Hippocampal formation (tissue), 2 donors: ENCODE measurements at regions not wholly inside any gene's neighbourhood (a gene's known extent, or its start where the extent isn't known, plus 50 kb on each side); places are given as distances from the start of the nearest gene placed in this dataset.
"Not testable (repeated sequence)": the region's sequence is repeated elsewhere in the genome, so short reads cannot be mapped to it uniquely, and the experiment has no call there.

Source experiments
- DNase-seq, 2 donors: peaks; one replicate each; lab custom pipeline; 2025; lab: John Stamatoyannopoulos, UW

GRCh38 chr1:102529446-102529845 lies 532.7 kb upstream of the OLFM3 start:
- DNase-seq, result no peak

DNA sequence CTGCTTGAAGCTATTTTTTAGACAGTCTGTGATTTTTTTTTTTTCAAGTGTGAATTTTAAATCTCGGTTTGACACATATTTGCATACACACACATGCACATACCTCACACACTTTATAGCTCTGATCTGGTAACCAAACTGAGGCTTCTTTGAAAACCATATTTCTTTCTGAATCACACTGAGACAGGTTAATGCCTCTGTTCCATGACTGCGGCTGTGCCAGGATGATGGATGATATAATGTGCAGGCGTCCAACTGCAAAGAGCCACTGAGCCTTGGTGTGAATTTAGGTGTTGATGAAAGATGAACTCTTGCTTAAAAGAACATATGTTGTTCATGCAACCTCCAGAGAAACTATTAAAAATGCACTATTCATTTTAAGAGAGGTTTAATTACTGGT lies 504.0 kb upstream of the OLFM3 start:
- DNase-seq, result no peak

DNA sequence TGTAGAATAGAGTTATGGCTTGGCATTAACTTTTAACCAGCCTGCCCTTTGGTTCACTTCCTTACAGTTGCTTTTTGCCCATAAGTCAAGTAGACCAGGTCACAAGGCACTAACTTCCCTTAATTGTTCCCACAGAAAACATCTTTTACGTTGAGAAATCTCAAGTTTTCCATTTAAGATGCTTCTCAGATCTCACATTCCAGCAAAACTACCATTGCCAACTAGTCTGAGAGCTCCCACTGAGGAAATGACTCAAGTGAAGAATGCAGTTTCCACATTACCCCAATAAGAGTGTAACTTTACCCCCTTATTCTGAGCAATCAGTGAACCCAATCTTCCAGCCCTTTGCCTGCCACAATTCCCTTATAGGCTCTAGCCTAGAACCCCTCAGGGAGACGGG lies 502.2 kb upstream of the OLFM3 start:
- no peak for DNase-seq

DNA sequence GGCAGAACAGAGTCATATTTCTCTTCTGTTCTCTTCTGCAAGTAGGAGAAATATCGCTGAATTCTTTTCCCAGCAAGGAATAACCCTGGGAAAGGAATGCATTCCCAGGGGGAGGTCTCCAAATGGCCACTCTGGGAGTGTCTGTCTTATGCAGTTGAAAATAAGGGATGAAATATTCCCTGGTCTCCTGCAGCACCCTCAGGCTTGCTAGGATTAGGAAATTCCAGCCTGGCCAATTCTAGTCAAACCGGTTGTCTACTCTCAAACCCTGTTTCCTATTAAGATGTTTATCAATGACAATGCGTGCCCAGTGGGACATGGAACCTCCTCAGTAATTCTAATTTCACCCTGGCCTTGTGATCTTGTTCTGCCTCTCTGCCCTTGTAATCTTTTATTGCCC lies 501.1 kb upstream of the OLFM3 start:
- DNase-seq, result not testable (repeated sequence)

DNA sequence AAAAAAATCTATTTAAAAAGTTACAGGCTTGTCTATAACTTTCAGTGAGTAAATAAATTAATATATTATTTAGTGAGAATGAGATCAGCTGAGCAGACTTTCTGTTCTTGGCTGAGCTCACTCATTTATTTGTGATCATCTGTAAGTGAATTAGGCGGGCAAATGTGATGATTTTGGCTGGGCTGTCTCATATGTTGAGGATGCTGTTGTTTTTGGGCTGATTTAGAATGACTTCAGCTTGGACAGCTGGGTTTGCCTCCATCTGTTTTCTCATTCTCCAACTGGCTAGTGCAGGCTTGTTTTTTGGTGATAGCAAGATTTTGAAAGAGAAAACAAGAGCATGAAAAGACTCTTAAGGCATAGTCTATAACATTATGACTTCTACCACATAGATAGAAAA lies 475.8 kb upstream of the OLFM3 start:
- no peak for DNase-seq

DNA sequence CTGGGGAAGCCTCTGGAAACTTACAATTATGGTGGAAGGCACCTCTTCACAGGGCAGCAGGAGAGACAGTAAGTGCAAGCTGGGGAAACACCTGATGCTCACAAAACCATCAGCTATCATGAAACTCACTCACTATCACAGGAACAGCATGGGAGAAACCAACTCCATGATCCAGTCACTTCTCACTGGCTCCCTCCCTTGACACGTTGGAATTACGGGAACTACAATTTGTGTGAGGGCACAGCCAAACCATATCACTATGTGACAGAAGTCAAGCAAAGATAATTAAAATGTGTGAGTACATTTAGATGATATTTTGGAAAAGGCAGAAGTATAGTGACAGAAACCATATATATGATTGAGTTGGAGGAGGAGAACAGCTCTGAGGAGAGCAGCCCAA lies 474.0 kb upstream of the OLFM3 start:
- DNase-seq, result no peak

GRCh38 chr1:102466487-102466886 lies 469.8 kb upstream of the OLFM3 start:
- no peak for DNase-seq

- no peak for DNase-seq
Measured at GRCh38 chr1:102463328-102463727, 466.6 kb upstream of the OLFM3 start.

DNA sequence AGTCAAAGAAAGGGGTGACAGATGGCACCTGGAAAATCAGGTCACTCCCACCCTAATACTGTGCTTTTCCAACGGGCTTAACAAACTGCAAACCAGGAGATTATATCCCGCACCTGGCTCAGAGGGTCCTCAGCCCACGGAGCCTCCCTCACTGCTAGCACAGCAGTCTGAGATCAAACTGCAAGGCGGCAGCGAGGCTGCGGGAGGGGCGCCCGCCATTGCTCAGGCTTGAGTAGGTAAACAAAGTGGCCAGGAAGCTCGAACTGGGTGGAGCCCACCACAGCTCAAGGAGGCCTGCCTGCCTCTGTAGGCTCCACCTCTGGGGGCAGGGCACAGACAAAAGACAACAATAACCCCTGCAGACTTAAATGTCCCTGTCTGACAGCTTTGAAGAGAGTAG lies 445.6 kb upstream of the OLFM3 start:
- DNase-seq, result not testable (repeated sequence)

DNA sequence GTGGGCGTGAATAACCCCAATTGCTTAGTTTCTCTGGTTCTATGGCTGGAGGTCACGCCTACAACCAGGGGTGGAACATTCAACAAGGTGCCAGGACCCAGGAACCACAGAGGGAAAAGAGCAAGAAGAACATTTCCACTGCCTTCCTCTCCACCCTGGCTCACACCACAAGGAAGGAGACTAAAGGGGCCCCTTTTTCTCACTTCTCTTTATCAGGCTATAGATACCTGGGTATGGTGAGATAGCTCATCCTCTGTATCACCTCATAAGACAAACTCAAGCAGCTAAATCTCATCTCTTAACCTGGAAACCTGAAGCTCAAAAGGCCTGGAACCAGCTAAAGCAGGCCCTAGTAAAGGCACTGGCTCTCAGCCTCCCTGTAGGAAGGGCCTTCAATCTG lies 438.8 kb upstream of the OLFM3 start:
- no peak for DNase-seq

GRCh38 chr1:102434421-102434820 lies 437.7 kb upstream of the OLFM3 start:
- no peak for DNase-seq

- DNase-seq, result no peak
Measured at GRCh38 chr1:102431253-102431652, 434.5 kb upstream of the OLFM3 start.

- DNase-seq, result no peak
Measured at GRCh38 chr1:102420034-102420433, 423.3 kb upstream of the OLFM3 start.
